HepG2 (cell line): ENCODE measurements at regions not wholly inside any gene's neighbourhood (a gene's known extent, or its start where the extent isn't known, plus 50 kb on each side); places are given as distances from the start of the nearest gene placed in this dataset.
A peak's percentile ranks its signal among the peaks of the same experiment; 100 is the strongest.

ENCODE experiments used
- ARID2 ChIP-seq: sonication (generic); formaldehyde crosslinking; IDR thresholded peaks from 2 replicates; pipeline ENCODE4 v1.8.1; 2022; ENCODE audit warnings: mild to moderate bottlenecking, missing genetic modification reagents, borderline replicate concordance
- EEA1 ChIP-seq: sonication (generic); formaldehyde crosslinking; IDR thresholded peaks from 2 replicates; pipeline ENCODE4 v1.5.1; 2020; ENCODE audit warnings: mild to moderate bottlenecking, missing genetic modification reagents, borderline replicate concordance
- HMG20A ChIP-seq: IDR thresholded peaks from 2 replicates; pipeline ENCODE4 v1.6.1; 2016; ENCODE audit warnings: borderline replicate concordance
- HNRNPUL1 ChIP-seq: fragments of 200-400 bp; formaldehyde crosslinking; IDR thresholded peaks from 2 replicates; pipeline ENCODE4 v1.6.1; 2017; ENCODE audit warnings: low read depth, mild to moderate bottlenecking, low read length, moderate library complexity
- KLF9 ChIP-seq: IDR thresholded peaks from 2 replicates; pipeline ENCODE4 v1.6.1; 2016; ENCODE audit warnings: low read depth
- MAZ ChIP-seq, 2 experiments: sonication (generic) in 1 of 2; formaldehyde crosslinking in 1 of 2; IDR thresholded peaks; 2 replicates each; pipeline versions ENCODE4 v1.5.0 to v1.6.1; 2012 to 2020; ENCODE audit warnings: low read depth in 2 of 2, mild to moderate bottlenecking in 2 of 2, borderline replicate concordance in 1 of 2, improper control_type of control experiment in 1 of 2, low read length in 1 of 2, missing genetic modification reagents in 1 of 2, moderate library complexity in 1 of 2
- MED13 ChIP-seq: sonication (generic); formaldehyde crosslinking; IDR thresholded peaks from 2 replicates; pipeline ENCODE4 v1.5.0; 2020; ENCODE audit warnings: missing genetic modification reagents
- SCMH1 ChIP-seq: sonication (generic); formaldehyde crosslinking; IDR thresholded peaks from 2 replicates; pipeline ENCODE4 v1.9.0; 2021; ENCODE audit warnings: missing genetic modification reagents, mild to moderate bottlenecking, borderline replicate concordance
- SNRNP70 ChIP-seq: fragments of 200-400 bp; formaldehyde crosslinking; IDR thresholded peaks from 2 replicates; pipeline ENCODE4 v1.6.1; 2017; ENCODE audit warnings: mild to moderate bottlenecking, low read depth, low read length, moderate library complexity
- ZEB1 ChIP-seq: IDR thresholded peaks from 2 replicates; pipeline ENCODE4 v1.6.1; 2012; ENCODE audit warnings: mild to moderate bottlenecking, low read depth, inconsistent platforms; ENCODE audit not compliant: insufficient replicate concordance
- ZNF512 ChIP-seq: sonication (generic); formaldehyde crosslinking; IDR thresholded peaks from 2 replicates; pipeline ENCODE4 v1.4.0; 2020; ENCODE audit warnings: mild to moderate bottlenecking, missing genetic modification reagents
- ZNF512B ChIP-seq: sonication (generic); formaldehyde crosslinking; IDR thresholded peaks from 2 replicates; pipeline ENCODE4 v1.5.1; 2020; ENCODE audit warnings: missing genetic modification reagents, mild to moderate bottlenecking, borderline replicate concordance
- TF ChIP-seq, protein P1 (sequence below): sonication (generic); formaldehyde crosslinking; IDR thresholded peaks from 2 replicates; pipeline ENCODE4 v1.8.1; 2023; ENCODE audit warnings: mild to moderate bottlenecking, inconsistent platforms, moderate library complexity, missing genetic modification reagents, borderline replicate concordance
- TF ChIP-seq, protein P2 (sequence below): sonication (generic); formaldehyde crosslinking; conservative IDR thresholded peaks from 2 replicates; pipeline ENCODE4 v1.5.0; 2020; ENCODE audit warnings: missing genetic modification reagents
- TF ChIP-seq, protein P3 (sequence below): sonication (generic); formaldehyde crosslinking; IDR thresholded peaks from 2 replicates; pipeline ENCODE4 v1.4.0; 2020; ENCODE audit warnings: mild to moderate bottlenecking, missing genetic modification reagents
- TF ChIP-seq, protein P4 (sequence below): IDR thresholded peaks from 2 replicates; pipeline ENCODE4 v1.6.1; 2016; ENCODE audit warnings: control low read depth
- TF ChIP-seq, protein P5 (sequence below): IDR thresholded peaks from 2 replicates; pipeline ENCODE4 v1.6.1; 2016; ENCODE audit warnings: missing compliant biosample characterization, missing genetic modification reagents, borderline replicate concordance

- TF ChIP-seq, protein P1, sequence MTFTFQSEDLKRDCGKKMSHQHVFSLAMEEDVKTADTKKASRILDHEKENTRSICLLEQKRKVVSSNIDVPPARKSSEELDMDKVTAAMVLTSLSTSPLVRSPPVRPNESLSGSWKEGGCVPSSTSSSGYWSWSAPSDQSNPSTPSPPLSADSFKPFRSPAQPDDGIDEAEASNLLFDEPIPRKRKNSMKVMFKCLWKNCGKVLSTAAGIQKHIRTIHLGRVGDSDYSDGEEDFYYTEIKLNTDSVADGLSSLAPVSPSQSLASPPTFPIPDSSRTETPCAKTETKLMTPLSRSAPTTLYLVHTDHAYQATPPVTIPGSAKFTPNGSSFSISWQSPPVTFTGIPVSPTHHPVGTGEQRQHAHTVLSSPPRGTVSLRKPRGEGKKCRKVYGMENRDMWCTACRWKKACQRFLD: no peak
- TF ChIP-seq ZEB1 (no peak), HMG20A (CRISPR knock-in tag) (peak; percentile 96), MED13 (CRISPR knock-in tag) (peak; percentile 86; the same call in 1 of the 2 replicates), MAZ (IDR thresholded peaks at IDR 0.05; ENCODE audit: borderline replicate concordance, low read depth, low read length) (no peak), MAZ (CRISPR knock-in tag; IDR thresholded peaks at IDR 0.05; ENCODE audit: low read depth) (no peak), ZNF512 (CRISPR knock-in tag) (no peak), HNRNPUL1 (no peak), ZNF512B (CRISPR knock-in tag) (no peak), SCMH1 (no peak), EEA1 (no peak), SNRNP70 (no peak), ARID2 (CRISPR knock-in tag) (no peak), KLF9 (no peak)
- TF ChIP-seq, protein P2, sequence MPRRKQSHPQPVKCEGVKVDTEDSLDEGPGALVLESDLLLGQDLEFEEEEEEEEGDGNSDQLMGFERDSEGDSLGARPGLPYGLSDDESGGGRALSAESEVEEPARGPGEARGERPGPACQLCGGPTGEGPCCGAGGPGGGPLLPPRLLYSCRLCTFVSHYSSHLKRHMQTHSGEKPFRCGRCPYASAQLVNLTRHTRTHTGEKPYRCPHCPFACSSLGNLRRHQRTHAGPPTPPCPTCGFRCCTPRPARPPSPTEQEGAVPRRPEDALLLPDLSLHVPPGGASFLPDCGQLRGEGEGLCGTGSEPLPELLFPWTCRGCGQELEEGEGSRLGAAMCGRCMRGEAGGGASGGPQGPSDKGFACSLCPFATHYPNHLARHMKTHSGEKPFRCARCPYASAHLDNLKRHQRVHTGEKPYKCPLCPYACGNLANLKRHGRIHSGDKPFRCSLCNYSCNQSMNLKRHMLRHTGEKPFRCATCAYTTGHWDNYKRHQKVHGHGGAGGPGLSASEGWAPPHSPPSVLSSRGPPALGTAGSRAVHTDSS: no peak
- TF ChIP-seq, protein P3, sequence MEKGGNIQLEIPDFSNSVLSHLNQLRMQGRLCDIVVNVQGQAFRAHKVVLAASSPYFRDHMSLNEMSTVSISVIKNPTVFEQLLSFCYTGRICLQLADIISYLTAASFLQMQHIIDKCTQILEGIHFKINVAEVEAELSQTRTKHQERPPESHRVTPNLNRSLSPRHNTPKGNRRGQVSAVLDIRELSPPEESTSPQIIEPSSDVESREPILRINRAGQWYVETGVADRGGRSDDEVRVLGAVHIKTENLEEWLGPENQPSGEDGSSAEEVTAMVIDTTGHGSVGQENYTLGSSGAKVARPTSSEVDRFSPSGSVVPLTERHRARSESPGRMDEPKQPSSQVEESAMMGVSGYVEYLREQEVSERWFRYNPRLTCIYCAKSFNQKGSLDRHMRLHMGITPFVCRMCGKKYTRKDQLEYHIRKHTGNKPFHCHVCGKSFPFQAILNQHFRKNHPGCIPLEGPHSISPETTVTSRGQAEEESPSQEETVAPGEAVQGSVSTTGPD (CRISPR knock-in tag): no peak
- TF ChIP-seq, protein P4, sequence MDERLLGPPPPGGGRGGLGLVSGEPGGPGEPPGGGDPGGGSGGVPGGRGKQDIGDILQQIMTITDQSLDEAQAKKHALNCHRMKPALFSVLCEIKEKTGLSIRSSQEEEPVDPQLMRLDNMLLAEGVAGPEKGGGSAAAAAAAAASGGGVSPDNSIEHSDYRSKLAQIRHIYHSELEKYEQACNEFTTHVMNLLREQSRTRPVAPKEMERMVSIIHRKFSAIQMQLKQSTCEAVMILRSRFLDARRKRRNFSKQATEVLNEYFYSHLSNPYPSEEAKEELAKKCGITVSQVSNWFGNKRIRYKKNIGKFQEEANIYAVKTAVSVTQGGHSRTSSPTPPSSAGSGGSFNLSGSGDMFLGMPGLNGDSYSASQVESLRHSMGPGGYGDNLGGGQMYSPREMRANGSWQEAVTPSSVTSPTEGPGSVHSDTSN (CRISPR knock-in tag): peak; percentile 80
- TF ChIP-seq, protein P5, sequence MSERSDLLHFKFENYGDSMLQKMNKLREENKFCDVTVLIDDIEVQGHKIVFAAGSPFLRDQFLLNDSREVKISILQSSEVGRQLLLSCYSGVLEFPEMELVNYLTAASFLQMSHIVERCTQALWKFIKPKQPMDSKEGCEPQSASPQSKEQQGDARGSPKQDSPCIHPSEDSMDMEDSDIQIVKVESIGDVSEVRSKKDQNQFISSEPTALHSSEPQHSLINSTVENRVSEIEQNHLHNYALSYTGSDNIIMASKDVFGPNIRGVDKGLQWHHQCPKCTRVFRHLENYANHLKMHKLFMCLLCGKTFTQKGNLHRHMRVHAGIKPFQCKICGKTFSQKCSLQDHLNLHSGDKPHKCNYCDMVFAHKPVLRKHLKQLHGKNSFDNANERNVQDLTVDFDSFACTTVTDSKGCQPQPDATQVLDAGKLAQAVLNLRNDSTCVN (CRISPR knock-in tag): peak; percentile 89; the same call in 1 of the 2 replicates
Observed at GRCh38 chr20:50405915-50406609, 104.1 kb upstream of the PTPN1 start (continued).
